NCI-H1694 treated with DMSO at 0.1 percent for 48 hours (cell line): ENCODE measurements at regions not wholly inside any gene's neighbourhood (a gene's known extent, or its start where the extent isn't known, plus 50 kb on each side); places are given as distances from the start of the nearest gene placed in this dataset.

Source experiments
- DNase-seq: peaks from one replicate; lab custom pipeline; 2025; lab: John Stamatoyannopoulos, UW

DNA sequence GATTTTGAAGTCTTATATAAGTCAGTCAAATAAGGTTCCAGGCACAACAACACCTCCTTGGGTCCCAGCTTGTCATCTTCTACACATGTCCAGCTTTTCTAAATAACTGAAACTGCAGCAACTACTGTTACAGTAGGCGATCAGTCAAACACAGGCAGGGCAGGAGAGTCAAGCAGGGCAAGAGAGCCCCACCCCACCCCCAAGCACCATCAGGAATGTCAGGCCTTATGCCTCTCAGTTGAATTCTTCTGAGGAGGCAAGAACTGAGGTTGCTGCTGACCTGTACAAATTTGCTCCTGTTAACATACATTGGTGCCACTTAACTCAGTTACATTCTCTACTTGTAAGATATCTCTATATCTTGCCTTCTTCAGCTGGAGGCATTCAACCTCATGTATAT, 608.8 kb upstream of the PCDH10 start:
- DNase-seq = no peak

DNA sequence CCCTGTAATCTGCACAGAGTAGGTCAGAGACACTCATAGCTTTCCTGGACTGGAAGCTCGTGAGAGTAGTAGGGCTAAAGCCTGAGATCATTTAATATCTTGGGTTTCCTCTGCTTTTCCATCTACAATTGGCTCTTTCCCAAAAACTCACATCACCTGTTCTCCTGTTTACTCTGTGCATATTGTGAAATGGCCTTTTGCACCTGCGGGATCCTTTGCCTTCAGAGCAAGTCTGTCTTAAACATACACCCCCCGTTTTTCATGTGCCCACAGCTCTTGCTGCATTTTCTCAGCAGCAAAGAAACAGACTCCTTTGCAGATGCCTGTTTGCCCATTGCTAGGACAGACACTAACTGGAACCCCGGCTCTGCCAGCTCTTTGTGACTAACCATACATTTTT, 608.3 kb upstream of the PCDH10 start:
- DNase-seq = no peak

- DNase-seq = no peak
Measured at GRCh38 chr4:132542228-132542627, 606.9 kb upstream of the PCDH10 start.

- no peak for DNase-seq
Measured at GRCh38 chr4:132548463-132548862, 600.6 kb upstream of the PCDH10 start.

DNA sequence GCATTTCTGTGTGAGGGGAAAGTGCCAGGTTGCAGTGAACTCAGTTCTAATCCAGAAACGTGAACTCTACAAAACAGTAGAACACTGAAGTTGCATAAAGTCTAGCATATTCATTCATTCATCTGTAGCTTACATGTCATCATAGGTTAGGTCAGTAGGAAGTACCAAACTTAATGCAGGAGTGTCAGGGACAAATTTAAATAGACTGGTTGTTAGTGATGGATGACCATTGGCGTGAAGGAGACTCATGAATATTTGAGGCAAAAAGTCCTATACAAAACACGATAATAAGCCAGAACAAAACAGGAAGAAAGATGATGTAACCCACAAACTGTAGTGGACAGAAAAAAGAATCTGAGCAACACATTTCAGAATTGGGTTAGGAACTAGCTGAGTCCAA, 592.8 kb upstream of the PCDH10 start:
- no peak for DNase-seq

GRCh38 chr4:132557660-132558059, 591.4 kb upstream of the PCDH10 start:
- no peak for DNase-seq

GRCh38 chr4:132564920-132565319, 584.2 kb upstream of the PCDH10 start:
- DNase-seq = no peak

DNA sequence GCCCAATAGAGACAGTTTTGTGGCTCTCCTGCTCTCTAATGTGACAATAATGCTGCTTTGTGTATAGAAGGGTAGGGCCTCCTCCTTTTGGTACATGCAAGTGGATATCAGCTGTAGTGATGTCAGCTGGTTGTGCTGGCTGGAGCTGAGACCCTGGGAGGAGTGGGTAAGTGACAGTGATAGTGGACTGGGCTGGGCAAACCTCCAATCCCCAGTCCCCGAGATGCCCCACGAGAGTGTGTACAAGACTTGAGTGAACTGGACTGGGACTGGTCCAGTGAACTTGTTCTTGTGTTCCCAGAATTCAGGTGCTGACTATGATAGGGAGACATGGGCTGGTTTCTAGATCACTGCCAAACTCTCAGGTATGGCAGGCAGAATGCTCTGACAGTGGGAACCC, 583.6 kb upstream of the PCDH10 start:
- no peak for DNase-seq

DNA sequence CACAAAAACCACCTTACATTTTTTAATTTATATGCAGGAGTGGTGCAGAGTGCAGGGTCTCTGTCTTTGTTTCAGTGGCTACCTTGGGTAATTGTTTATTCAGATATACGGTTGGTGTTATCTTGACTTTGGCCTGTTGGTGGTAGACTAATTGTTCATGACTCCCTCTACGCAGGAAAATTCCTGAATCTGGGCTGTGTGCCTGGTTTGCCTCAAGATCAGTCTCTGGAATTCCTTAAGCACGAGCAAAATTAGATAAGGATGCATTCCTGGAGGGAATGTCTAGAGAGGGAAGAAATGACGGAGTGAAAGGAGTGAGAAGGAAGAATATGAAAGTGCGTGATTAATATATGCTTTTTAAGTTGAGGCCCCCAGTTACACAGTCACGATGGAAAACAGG, 576.9 kb upstream of the PCDH10 start:
- no peak for DNase-seq

DNA sequence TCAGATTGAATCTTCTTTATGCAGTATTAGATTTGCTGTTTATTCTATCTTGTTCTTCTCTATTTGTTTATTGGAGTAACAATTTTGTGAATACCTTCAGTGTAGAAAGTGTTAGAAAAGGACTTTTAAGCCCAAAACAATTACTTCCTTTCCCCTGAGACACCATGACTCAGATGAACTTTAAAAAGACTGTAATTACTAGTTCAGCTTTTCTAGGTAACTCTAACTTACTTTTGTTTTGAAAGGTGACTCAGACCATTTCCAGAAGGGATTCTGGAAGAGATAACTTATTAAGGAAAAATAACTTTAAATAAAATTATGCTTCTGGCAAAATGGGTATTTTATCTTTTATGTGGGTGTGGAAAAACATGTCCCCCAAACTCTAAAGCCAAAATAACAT, 561.5 kb upstream of the PCDH10 start:
- DNase-seq = no peak

DNA sequence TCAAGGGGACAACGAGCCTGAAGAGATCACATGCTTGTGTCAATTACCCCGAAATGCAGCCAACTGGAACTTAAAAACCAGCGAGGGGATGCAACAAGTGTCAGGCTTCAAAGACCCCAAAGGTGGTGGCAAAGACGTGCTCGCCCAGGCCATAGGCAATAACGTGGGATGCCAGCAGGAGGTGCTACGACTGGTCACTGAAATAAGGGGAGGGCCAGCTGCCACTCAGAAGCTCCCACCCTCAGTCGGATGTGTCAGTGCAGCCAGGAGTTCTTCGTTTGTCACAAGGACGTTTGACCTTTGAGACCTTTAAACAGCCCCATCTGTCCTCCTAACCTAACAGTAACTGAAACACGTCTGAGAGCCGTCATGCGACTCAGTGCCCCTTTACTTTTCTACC, 556.8 kb upstream of the PCDH10 start:
- no peak for DNase-seq

- DNase-seq = no peak
Measured at GRCh38 chr4:132592850-132593249, 556.2 kb upstream of the PCDH10 start.

GRCh38 chr4:132593717-132594400, 555.2 kb upstream of the PCDH10 start:
- DNase-seq = no peak

DNA sequence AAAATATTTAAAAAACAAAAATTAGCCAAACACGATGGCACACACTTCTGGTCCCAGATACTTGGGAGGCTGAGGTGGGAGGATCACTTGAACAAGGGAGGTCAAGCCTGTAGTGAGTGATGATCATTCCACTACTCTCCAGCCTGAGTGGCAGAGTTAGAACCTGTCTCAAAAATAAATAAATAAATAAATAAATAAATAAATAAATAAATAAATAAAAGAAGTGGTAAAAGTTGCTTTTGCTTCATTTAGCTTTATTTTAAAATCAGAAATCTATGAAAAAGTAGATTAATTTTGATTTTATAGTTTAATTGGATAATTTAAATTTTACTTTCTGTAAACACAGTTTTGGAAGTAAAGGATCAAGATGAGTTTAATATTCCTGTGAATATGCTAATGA, 552.9 kb upstream of the PCDH10 start:
- no peak for DNase-seq

DNA sequence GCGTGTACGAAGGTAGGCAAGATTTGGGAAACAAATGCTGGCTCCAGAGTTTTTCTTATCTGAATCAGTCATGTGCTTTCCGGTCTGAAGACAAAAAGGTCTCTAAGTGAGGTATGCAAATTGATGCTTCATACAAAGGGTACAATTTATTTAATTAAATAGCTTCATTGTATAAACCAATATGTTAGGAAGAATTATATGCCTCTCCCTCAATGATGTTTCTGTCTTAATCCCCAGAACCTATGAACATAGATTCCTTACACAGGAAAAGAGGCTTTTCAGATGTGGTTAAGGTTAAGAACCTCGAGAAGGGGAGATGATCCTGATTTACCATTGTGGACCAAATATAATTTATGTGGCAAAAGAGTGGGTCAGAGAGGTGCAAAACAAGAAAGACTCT, 543.5 kb upstream of the PCDH10 start:
- DNase-seq = no peak

DNA sequence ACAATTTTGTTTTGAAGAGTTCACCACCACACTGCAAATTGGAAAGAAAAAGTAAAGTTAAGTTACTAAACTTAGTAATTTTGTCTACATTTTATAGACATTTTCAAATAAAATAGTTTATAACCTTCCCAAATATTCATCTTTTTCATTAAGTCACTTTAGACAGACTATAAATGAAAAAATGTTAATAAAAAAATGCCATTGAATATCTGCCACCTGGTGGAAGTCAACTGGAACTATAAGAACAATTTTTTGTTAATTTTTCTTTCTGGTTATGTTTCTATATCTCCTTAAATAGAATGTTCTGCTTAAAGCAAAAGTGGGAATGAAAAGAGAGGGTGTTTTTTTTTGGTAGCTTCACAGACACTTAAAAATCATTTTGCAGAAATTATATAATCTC, 534.4 kb upstream of the PCDH10 start:
- peak; percentile 4 for DNase-seq

- no peak for DNase-seq
Measured at GRCh38 chr4:132619968-132620367, 529.1 kb upstream of the PCDH10 start.

DNA sequence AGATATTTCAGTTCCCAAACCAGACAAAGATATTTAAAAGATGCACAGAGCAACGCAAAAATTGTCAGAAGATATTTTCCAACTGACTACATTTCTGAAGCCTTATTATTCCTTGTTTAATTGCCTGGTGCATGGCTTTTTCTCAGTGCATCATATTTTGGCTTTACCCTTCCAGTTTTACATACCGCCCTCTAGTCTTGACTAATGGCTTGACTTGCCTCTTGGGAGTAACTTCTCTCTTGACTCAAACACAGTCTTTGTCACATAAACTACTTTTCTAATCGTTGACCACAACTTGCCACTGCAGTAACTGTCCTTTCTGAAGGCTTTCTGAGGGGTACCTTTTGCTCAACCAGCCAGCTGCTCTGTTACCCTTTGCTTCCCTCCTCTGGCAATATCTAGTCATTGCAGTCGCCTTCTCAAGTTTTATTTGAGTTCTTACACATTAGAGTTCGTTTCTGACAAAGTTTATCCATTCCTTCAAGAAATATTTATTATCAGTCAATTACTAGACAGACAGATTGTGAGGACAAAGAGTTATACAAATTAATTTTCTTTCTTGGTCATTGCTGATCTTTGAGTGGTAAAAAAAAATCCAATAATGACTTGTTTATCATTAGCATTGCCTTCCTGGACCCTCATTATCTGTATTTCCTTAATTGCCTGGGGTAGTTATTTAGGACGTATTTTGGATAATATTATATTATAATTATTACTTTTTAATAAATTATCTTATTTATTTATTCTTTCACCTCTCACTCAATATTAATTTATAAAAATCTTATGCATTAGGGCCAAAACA, 506.9 kb upstream of the PCDH10 start:
- DNase-seq = peak; percentile 17

DNA sequence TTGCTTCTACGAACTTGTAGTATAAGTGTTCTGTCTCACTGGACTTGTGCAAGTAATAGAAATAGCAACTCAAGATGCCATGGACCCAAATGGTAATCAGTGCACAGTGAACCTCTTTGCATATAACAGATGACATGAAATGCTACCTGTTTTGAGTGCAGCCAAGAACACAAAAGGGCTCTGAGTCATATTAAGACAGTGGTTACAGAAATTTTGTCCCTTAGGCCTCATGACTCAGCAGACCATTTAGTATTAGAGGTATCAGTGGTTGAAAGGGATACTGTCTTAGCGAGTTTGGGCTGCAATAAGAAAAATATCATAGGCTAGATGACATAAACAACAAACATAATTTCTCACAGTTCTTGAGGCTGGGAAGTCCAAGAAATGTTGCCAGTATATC, 502.9 kb upstream of the PCDH10 start:
- no peak for DNase-seq

GRCh38 chr4:132651196-132651595, 497.9 kb upstream of the PCDH10 start:
- DNase-seq = no peak

DNA sequence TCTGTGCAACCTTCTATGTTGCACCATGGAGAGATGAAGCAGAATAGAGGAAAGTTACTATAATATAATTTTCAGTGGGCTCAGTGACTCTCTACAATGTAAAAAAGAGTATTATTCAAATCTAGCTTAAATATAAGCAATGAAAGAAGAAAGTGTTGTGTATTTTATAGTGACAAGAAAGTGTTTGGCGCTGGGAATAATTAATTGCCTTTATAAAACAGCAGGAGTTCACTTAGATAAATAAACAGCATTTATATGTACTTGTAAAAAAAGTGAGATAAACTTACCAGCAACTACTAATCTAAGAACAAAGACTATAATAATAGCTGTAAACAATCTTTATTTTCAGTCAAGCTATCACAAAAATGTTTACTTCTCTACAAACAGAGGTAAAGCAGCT, 488.9 kb upstream of the PCDH10 start:
- DNase-seq = no peak

GRCh38 chr4:132662456-132662855, 486.6 kb upstream of the PCDH10 start:
- no peak for DNase-seq

DNA sequence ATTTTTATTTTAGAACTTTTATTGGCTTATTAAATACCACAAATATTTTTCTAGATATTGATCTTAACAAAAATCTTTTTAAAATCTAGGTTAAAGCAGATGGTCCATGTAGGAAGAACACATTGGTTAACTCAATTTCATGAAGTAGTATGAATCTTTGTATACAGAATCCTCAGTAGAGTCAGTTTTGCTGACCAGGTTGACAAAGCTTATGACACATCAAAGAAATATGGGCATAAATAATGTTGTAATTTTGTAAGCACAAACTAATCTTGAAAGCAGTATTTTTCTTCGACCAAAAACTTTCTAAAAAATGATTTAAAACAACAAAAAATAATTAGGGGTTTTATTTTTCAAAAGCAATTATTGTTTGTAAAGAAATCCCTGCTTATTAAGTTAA, 479.3 kb upstream of the PCDH10 start:
- DNase-seq = no peak

GRCh38 chr4:132670557-132670956, 478.5 kb upstream of the PCDH10 start:
- no peak for DNase-seq
